ENCODE measurements at regions not wholly inside any gene's neighbourhood (a gene's known extent, or its start where the extent isn't known, plus 50 kb on each side); places are given as distances from the start of the nearest gene placed in this dataset.
"Not testable (repeated sequence)": the region's sequence is repeated elsewhere in the genome, so short reads cannot be mapped to it uniquely, and the experiment has no call there.

GRCh38 chr4:89506866-89507491, 199.4 kb upstream of the GPRIN3 start:
- FAIRE-seq (no peak), DNase-seq (ENCODE audit: insufficient read length, low spot score) (no peak)

- FAIRE-seq (no peak), DNase-seq (ENCODE audit: insufficient read length, low spot score) (no peak)
Observed at GRCh38 chr4:89502581-89502980, 195.0 kb upstream of the GPRIN3 start.

GRCh38 chr4:89497517-89498308, 190.1 kb upstream of the GPRIN3 start:
- no peak for FAIRE-seq
- DNase-seq (ENCODE audit: insufficient read length, low spot score): no peak

- no peak for DNase-seq (ENCODE audit: insufficient read length, low spot score)
- no peak for FAIRE-seq
Observed at GRCh38 chr4:89496851-89497250, 189.3 kb upstream of the GPRIN3 start.

- FAIRE-seq (no peak), DNase-seq (ENCODE audit: insufficient read length, low spot score) (no peak)
Observed at GRCh38 chr4:89493367-89493766, 185.8 kb upstream of the GPRIN3 start.

GRCh38 chr4:89492581-89493071, 185.0 kb upstream of the GPRIN3 start:
- DNase-seq (ENCODE audit: insufficient read length, low spot score): no peak
- no peak for FAIRE-seq

GRCh38 chr4:89491761-89492160, 184.2 kb upstream of the GPRIN3 start:
- DNase-seq (ENCODE audit: insufficient read length, low spot score): no peak
- no peak for FAIRE-seq

GRCh38 chr4:89489921-89490431, 182.4 kb upstream of the GPRIN3 start:
- not testable (repeated sequence) for FAIRE-seq; DNase-seq (ENCODE audit: insufficient read length, low spot score)

GRCh38 chr4:89489338-89489771, 181.8 kb upstream of the GPRIN3 start:
- FAIRE-seq (no peak), DNase-seq (ENCODE audit: insufficient read length, low spot score) (no peak)

GRCh38 chr4:89488736-89489135, 181.1 kb upstream of the GPRIN3 start:
- no peak for FAIRE-seq

GRCh38 chr4:89486673-89487072, 179.1 kb upstream of the GPRIN3 start:
- DNase-seq (ENCODE audit: insufficient read length, low spot score) (no peak), FAIRE-seq (no peak)

More at GRCh38 chr4:89488736-89489135, 181.1 kb upstream of the GPRIN3 start:
- DNase-seq (ENCODE audit: insufficient read length, low spot score): no peak

- FAIRE-seq: no peak
- no peak for DNase-seq (ENCODE audit: insufficient read length, low spot score)
Observed at GRCh38 chr4:89486042-89486441, 178.4 kb upstream of the GPRIN3 start.

- no peak for DNase-seq (ENCODE audit: insufficient read length, low spot score)
- no peak for FAIRE-seq
Observed at GRCh38 chr4:89483833-89484232, 176.2 kb upstream of the GPRIN3 start.

GRCh38 chr4:89482926-89483595, 175.5 kb upstream of the GPRIN3 start:
- DNase-seq (ENCODE audit: insufficient read length, low spot score) (no peak), FAIRE-seq (no peak)

- FAIRE-seq: no peak
- no peak for DNase-seq (ENCODE audit: insufficient read length, low spot score)
Observed at GRCh38 chr4:89482251-89482650, 174.7 kb upstream of the GPRIN3 start.

GRCh38 chr4:89469930-89470375, 162.4 kb upstream of the GPRIN3 start:
- DNase-seq (ENCODE audit: insufficient read length, low spot score) (no peak), FAIRE-seq (no peak)

GRCh38 chr4:89469516-89469915, 161.9 kb upstream of the GPRIN3 start:
- DNase-seq (ENCODE audit: insufficient read length, low spot score): no peak
- no peak for FAIRE-seq

GRCh38 chr4:89468602-89469001, 161.0 kb upstream of the GPRIN3 start:
- FAIRE-seq: no peak
- no peak for DNase-seq (ENCODE audit: insufficient read length, low spot score)

GRCh38 chr4:89463341-89463740, 155.7 kb upstream of the GPRIN3 start:
- DNase-seq (ENCODE audit: insufficient read length, low spot score): no peak
- no peak for FAIRE-seq

- FAIRE-seq (no peak), DNase-seq (ENCODE audit: insufficient read length, low spot score) (no peak)
Observed at GRCh38 chr4:89447543-89447942, 139.9 kb upstream of the GPRIN3 start.

GRCh38 chr4:89446193-89446592, 138.6 kb upstream of the GPRIN3 start:
- DNase-seq (ENCODE audit: insufficient read length, low spot score): no peak
- FAIRE-seq: no peak
